Stimulated activated CD4-positive, alpha-beta T cell treated with anti-CD3 and anti-CD28 coated beads, Interleukin-12 subunit alpha, Interleukin-12 subunit beta, amount 100 ng/mL, for 48 hours (primary cell): ENCODE measurements at regions not wholly inside any gene's neighbourhood (a gene's known extent, or its start where the extent isn't known, plus 50 kb on each side); places are given as distances from the start of the nearest gene placed in this dataset.

Experiments
- DNase-seq, 3 donors: peaks; one replicate each; pipeline ENCODE4 v3.0.0-alpha.2; 2020; ENCODE audit warnings: low read depth in 2 of 3, low spot score in 1 of 3

DNA sequence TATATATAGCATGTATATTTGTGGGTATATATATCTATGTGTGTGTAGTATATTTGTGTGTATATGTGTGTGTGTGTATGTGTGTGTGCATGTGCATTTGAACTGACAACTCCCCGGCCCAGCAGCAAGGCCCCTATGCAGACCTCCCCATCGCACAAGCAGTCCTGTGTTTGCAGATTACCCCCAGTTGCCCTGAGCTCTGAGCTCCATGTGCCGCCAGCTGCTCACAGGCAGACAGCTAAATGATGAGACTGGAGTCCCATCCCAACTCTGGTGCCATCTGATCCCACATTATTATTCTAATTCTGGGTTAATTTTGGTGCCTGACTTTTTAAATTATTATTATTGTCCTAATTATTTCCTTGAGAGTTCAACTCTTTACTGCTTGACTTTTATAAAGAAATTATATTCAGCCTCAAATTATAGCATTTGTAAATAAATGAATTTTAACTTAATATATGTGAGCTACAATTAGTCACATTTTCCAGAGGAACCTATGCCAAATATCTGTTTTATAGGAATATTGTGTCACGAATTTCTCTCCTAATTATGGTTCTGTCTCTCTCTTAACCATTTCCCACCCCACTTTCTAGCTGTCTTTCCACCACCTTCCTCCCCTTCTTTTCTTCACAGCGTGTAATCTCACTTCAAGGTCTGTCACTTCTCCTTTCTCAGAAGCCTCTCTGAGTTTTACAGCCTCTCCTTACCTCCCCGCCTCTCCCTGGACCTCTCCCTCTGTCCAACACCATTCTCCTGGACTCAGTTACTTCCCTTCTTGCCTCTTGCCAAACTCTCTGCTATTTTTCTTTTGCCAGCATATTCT, 90.6 kb upstream of the SYNDIG1 start:
- no peak for DNase-seq

DNA sequence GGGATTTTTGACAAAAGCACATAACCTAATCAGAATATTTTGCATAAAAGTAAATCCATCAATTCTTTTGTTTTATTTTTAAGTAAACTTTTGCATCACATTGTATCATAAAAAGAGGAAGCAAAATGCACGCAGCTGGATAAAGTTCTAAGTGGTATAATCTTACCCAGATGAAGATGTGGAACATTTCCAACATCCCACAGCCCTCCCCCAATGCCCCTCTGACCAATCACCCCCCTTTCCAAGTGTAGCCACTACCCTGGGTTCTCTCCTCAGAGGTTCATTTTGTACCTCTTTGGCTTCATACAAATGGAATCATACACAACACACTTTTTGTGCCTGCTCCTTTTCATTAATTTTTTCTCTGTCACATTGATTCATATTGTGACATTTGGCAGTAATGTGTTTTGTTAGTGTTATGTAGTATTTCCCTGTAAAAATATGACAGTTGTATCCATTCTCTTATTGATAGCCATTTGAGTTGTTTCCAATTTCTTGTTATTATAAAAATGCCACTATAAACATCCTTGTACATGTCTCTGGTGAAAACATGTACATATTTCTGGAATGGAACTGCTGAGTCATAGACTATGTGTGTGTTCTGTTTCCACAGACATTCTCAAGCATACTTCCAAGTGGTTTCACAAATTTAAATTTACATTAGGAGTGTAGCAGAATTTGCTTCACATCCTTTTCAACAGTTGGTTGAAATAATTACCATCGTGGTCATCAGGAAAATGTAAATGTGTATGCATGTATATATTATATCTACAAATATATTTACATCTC, 92.9 kb upstream of the SYNDIG1 start:
- DNase-seq: no peak

DNA sequence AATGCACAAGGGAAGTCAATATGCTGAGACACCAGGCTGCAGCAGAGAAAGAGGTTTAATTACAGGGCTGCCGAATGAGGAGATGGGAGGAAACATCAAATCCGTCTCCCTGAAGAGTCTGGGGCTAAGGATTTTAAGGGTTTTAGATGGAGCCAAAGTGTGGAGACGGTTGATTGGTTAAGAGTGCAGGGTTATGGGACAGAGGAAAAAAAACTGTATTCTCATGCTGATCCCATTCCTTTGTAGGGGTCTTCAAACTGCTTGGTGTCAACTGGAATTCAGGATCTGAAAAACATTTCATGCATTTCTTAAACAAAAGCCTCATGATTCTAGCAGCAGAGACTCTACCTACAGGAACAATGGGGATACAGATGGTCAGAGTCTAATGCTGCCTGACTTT, 96.1 kb upstream of the SYNDIG1 start:
- DNase-seq: no peak

GRCh38 chr20:24370911-24371695, 98.3 kb upstream of the SYNDIG1 start:
- no peak for DNase-seq

- no peak for DNase-seq
Observed at GRCh38 chr20:24370249-24370648, 99.2 kb upstream of the SYNDIG1 start.

- DNase-seq: no peak
Observed at GRCh38 chr20:24368253-24368652, 101.2 kb upstream of the SYNDIG1 start.

DNA sequence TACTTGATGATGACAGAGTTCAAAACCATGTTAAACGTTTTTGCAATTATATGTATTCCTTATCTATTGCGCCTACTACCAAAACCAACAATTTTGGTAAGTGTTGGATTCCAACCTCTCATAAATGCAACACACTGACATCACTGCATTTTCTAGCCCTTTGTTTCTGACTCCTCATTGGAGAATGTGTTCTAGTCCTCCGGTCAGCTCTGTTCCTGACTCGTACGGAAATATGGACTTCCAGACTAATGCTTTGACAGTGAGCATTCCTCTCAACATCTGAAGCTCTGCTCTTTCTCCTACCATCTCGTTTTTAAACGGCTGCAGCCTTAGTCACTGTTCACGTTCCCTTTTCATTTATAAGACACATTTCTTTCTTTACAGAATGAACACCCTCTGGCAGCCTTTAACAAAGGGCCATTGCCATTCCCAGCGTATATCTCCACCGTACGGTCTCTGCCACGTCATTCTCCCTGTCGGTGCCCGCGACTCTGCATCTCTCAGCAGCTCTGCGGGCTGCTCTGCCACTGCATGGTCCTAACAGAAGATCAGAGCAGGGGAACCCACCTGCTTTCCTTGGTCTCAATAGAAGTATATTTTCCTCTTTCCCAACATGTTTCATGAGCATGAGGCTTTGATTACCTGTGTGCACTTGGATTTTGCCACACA, 103.0 kb upstream of the SYNDIG1 start:
- no peak for DNase-seq

GRCh38 chr20:24365670-24366069, 103.8 kb upstream of the SYNDIG1 start:
- DNase-seq: no peak

- DNase-seq: no peak
Observed at GRCh38 chr20:24364482-24364881, 104.9 kb upstream of the SYNDIG1 start.

DNA sequence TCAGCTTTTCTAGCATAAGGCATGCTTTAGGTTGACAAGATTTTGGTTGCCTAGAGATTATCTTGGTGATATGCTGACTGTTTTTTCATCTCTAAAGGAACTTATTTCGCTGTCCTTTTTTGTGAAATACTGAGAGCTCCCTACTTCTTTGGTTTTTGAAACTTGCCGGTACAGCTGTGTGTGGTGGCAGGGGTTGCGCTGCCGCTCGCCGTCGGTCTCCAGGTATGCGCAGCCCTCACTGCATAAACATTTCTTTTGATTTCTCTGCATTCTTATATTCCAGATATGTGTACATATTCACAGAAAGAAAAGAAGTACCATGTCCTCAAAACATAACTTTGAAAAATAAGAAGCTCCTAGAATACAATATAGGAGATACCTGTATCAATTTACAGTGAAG, 106.4 kb upstream of the SYNDIG1 start:
- DNase-seq: no peak

DNA sequence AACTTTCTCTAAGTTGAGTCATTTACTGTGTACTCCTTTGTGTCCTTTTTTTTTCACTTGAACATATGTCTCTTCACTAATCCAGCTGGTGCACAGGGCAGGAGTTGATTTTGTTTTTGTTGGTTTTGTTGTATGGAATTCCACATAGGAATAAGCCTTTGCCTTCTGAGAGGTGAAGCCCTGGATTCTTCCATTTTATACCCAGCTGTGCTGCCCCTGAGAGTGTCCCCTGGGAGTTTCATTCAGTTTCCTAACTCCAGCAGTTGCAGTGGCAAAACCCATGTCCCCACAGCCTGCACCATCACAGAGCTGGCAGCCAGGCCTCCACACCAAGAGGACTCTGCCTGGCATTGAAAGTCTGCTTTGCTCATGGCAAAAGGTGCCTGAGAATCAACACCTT, 107.3 kb upstream of the SYNDIG1 start:
- DNase-seq: no peak

GRCh38 chr20:24361541-24361940, 107.9 kb upstream of the SYNDIG1 start:
- DNase-seq: no peak

- no peak for DNase-seq
Observed at GRCh38 chr20:24360531-24360930, 108.9 kb upstream of the SYNDIG1 start.

DNA sequence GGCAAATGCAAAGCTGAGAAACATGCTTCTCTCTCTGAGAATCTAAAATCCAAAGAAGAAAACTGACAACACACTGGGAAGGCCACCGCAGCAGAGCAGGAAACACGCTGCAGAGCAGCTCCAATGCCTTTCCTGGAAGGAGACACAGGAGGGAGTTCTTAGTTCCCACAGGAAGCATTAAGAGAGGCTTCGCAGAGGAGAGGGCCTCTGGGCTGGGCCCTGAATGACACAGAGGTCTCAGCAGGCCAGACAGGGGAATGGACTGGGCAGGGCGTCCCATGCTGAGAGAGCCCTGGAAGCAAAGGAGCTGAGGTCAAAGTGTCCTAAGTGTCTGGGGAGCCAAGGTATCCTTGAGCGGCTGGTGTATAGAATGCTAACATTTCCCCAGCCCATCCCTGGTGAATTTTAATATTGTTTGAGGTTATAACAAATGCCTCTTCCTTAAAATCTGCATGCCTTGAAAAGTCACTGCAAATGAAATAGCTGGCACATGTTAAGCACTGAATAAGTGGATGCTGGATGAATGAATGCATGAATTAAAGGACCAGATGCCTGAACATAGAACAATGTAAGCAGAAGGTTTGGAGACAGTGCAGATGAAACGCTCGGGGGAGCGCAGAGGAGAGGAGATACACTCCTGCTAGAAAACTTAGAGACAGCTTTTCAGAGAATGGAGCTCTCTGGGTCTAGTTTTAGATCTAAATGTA, 110.0 kb upstream of the SYNDIG1 start:
- DNase-seq: no peak

DNA sequence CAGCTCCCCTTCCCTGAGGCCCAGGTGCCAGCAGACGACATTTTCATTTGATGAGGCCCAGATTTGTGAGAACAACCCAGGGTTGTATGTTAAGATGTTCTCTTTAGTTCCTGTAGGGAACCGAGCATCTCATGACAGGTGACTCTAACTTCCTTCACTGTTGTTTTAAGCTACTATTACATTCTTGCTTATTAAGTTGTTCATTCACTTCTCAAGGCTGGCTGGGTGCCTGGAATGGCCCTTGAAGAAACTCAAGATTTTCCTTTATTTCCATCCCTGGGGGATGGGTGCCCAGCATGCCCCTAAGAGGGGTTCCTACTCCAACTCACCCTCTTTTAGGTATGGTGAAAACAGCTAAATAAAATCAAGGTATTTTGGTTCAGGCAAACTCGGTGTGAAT, 111.5 kb upstream of the SYNDIG1 start:
- no peak for DNase-seq

DNA sequence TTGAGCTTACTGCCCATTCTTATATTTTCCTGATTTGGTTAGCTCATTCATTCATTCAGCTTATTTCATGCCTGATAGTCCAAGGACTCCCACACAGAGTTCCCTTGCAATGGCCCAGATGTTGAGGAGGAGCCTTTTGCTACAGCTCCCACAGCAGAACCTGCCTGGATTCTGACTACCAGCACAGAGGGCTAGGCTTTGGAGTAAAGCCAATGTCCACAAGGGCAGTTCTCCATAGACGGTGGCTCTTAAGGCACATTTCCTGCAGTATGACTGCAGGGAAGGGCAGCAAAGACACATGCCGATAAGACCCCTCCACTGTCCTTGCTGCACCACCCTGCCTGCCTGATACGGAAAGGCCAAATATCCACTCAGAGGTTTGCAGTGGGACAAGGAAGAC, 112.3 kb upstream of the SYNDIG1 start:
- DNase-seq: no peak

DNA sequence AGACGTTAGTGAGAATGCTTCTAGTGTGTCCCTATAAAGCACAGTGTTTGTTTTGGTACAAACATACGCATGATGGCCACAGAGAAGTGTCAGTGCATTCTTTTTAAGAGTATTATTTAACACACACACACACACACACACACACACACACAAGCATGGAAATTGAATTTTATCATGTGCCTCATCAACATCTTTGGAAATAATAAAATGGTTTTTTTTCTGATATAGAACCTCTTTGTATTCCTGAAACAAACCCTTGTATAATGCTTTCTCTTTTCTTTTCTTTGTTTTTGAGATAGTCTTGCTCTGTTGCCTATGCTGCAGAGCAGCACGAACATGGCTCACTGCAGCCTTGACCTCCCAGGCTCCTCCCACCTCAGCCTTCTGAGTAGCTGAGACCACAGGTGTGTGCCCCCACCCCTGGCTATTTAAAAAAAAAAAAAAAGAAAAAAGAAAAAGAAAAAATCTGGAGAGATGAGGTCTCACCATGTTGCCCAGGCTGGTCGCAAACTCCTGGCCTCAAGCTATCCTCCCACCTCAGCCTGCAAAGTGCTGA, 116.2 kb upstream of the SYNDIG1 start:
- DNase-seq: no peak

DNA sequence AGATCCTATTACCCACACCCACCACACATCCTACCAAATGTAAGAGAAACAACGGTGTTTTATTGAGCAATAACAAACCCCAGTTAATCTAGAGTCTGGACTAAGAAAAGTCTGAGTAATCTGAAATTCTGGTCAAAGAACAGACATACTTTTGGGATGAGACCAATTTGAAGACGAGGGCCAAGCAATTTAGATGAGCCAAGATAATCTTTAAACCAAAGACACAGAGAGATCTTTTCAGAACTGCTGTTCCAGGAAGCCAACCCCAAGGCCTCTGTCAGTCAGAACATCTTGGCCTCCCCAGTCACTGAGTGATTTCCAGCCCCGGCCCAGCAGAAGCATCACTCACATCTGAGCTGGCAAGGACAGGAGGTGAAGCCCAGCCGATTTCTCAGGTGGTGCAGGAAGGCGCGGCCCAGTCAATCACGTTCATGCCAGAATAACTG, 118.5 kb upstream of the SYNDIG1 start:
- no peak for DNase-seq

- no peak for DNase-seq
Observed at GRCh38 chr20:24341781-24342180, 127.6 kb upstream of the SYNDIG1 start.

GRCh38 chr20:24340933-24341332, 128.5 kb upstream of the SYNDIG1 start:
- DNase-seq: no peak
